HepG2 (cell line): ENCODE measurements at regions not wholly inside any gene's neighbourhood (a gene's known extent, or its start where the extent isn't known, plus 50 kb on each side); places are given as distances from the start of the nearest gene placed in this dataset.

Source experiments
- ATAC-seq: fragments of 200-7000 bp; cut with Tn5 transposase; 3 replicates; pipeline ENCODE4 v1.9.1; 2020; ENCODE audit warnings: mild to moderate bottlenecking, moderate library complexity
- BruUV-seq: library from RNA; stranded (reverse); fragments of 400-500 nt; replicated peaks from 2 replicates; lab custom pipeline; 2021; lab: Mats Ljungman, UMichigan
- CTCF ChIA-PET: fragments of 300-600 bp; formaldehyde crosslinking; extraction: SDS; loops from one replicate; lab custom pipeline; 2021; ENCODE audit warnings: low total read pairs, inconsistent platforms, low intra/inter-chr PET ratio; lab: Yijun Ruan, JAX
- POLR2A ChIA-PET: fragments of 350-600 bp; sonication (Branson Sonifier 250); formaldehyde crosslinking; loops from one replicate; lab custom pipeline; 2020; ENCODE audit warnings: antibody characterized with exemption, inconsistent platforms; lab: Yijun Ruan, JAX
- DNase-seq: peaks from one replicate; pipeline ENCODE4 v3.0.0-alpha.2; 2015; ENCODE audit warnings: low spot score
- FAIRE-seq: peaks from 3 replicates; lab custom pipeline; 2011; peaks lifted over from hg19 to GRCh38; lab: Jason Lieb, UNC
- H2AFZ ChIP-seq: one replicate; pipeline ENCODE4 v1.6.1; 2011; ENCODE audit warnings: low read length, inconsistent platforms
- H3K27ac ChIP-seq: fragments of 300-600 bp; 3 replicates; pipeline ENCODE4 v1.8.0; 2011; ENCODE audit warnings: mixed run types, mild to moderate bottlenecking, mixed read lengths, low read length, inconsistent platforms; ENCODE audit not compliant: insufficient read depth; ENCODE audit errors: extremely low read length
- H3K27me3 ChIP-seq, 2 experiments: fragments of 200-600 bp in 1 of 2; 2 replicates in 1 of 2; 3 replicates in 1 of 2; pipeline versions ENCODE4 v1.6.0 to v1.8.0; 2011; ENCODE audit warnings: low read length in 2 of 2, mild to moderate bottlenecking in 2 of 2, moderate library complexity in 2 of 2, inconsistent platforms in 1 of 2; ENCODE audit not compliant: insufficient read depth in 2 of 2, control insufficient read depth in 1 of 2
- H3K36me3 ChIP-seq, 2 experiments: fragments of 200-600 bp in 1 of 2; replicated peaks in 1 of 2; 2 replicates in 1 of 2; 3 replicates in 1 of 2; pipeline versions ENCODE4 v1.5.1 to v1.8.0; 2011; ENCODE audit warnings: low read length in 2 of 2, inconsistent platforms in 1 of 2; ENCODE audit not compliant: insufficient read depth in 2 of 2, control insufficient read depth in 1 of 2
- H3K4me1 ChIP-seq: 2 replicates; pipeline ENCODE4 v1.5.1; 2012; ENCODE audit warnings: low read length, inconsistent platforms; ENCODE audit not compliant: insufficient read depth
- H3K4me2 ChIP-seq: 2 replicates; pipeline ENCODE4 v1.6.0; 2011; ENCODE audit warnings: low read depth, low read length, inconsistent platforms
- H3K4me3 ChIP-seq, 3 experiments: fragments of 200-600 bp in 1 of 3; sonication (generic), shearing (Covaris generic) in 1 of 3; replicated peaks in 1 of 3; 2 replicates each; pipeline ENCODE4 v1.5.1; 2011 to 2016; ENCODE audit warnings: low read length in 3 of 3, inconsistent platforms in 2 of 3, low read depth in 2 of 3, mild to moderate bottlenecking in 2 of 3, control low read depth in 1 of 3, mixed read lengths in 1 of 3; ENCODE audit not compliant: insufficient read depth in 1 of 3
- H3K79me2 ChIP-seq: one replicate; pipeline ENCODE4 v1.6.1; 2011; ENCODE audit warnings: low read length, inconsistent platforms; ENCODE audit not compliant: insufficient read depth
- H3K9ac ChIP-seq: 2 replicates; pipeline ENCODE4 v1.6.0; 2011; ENCODE audit warnings: mild to moderate bottlenecking, low read depth, low read length, inconsistent platforms; ENCODE audit not compliant: insufficient read depth
- H3K9me3 ChIP-seq: 2 replicates; pipeline ENCODE4 v1.5.1; 2012; ENCODE audit warnings: mild to moderate bottlenecking, low read length
- H4K20me1 ChIP-seq: 2 replicates; pipeline ENCODE4 v1.6.0; 2011; ENCODE audit warnings: inconsistent platforms, mild to moderate bottlenecking, low read length, moderate library complexity; ENCODE audit not compliant: insufficient read depth
- CC2D1A ChIP-seq: sonication (generic); formaldehyde crosslinking; IDR thresholded peaks from 2 replicates; pipeline ENCODE4 v1.8.1; 2023; ENCODE audit warnings: mild to moderate bottlenecking, missing genetic modification reagents
- HDAC1 ChIP-seq: sonication (generic); formaldehyde crosslinking; IDR thresholded peaks from 2 replicates; pipeline ENCODE4 v1.5.1; 2020; ENCODE audit warnings: mild to moderate bottlenecking, missing genetic modification reagents
- HOXA9 ChIP-seq: sonication (generic); formaldehyde crosslinking; IDR thresholded peaks from 2 replicates; pipeline ENCODE4 v1.8.1; 2022; ENCODE audit warnings: missing genetic modification reagents, mild to moderate bottlenecking, moderate library complexity, borderline replicate concordance
- ZFP36 ChIP-seq: fragments of 150-350 bp; IDR thresholded peaks from 2 replicates; pipeline ENCODE4 v1.6.1; 2018; ENCODE audit warnings: borderline replicate concordance, low read length, low read depth; ENCODE audit not compliant: partially characterized antibody
- ZNF317 ChIP-seq: sonication (generic); formaldehyde crosslinking; IDR thresholded peaks from 2 replicates; pipeline ENCODE4 v1.5.0; 2020; ENCODE audit warnings: mild to moderate bottlenecking, missing genetic modification reagents
- WGBS: methylation state at CpG from one replicate; pipeline ENCODE4 v1.1.6; 2017; ENCODE audit warnings: low lambda C conversion rate; 5-methylcytosine and 5-hydroxymethylcytosine counted together
- in situ Hi-C: cut with HindIII; loops from 2 replicates; pipeline ENCODE4 v1.10.0; 2017; ENCODE audit warnings: low pct_unique_long_range_greater_than_20kb; ENCODE audit not compliant: extremely low pct_ligation_motif_present
- intact Hi-C: fragments of 100-400 bp; cut with micrococcal nuclease; formaldehyde crosslinking; loops from one replicate; pipeline ENCODE4 v1.10.0; 2022; ENCODE audit not compliant: unreplicated experiment
- TF ChIP-seq, protein P1 (sequence below): sonication (generic); formaldehyde crosslinking; IDR thresholded peaks from 2 replicates; pipeline ENCODE4 v1.8.1; 2023; ENCODE audit warnings: mild to moderate bottlenecking, inconsistent platforms, moderate library complexity, missing genetic modification reagents, borderline replicate concordance
- TF ChIP-seq, protein P2 (sequence below): IDR thresholded peaks from 2 replicates; pipeline ENCODE4 v1.6.1; 2016; ENCODE audit warnings: missing genetic modification reagents, missing compliant biosample characterization
- TF ChIP-seq, protein P3 (sequence below): IDR thresholded peaks from 2 replicates; pipeline ENCODE4 v1.6.1; 2012; ENCODE audit warnings: inconsistent platforms

DNA sequence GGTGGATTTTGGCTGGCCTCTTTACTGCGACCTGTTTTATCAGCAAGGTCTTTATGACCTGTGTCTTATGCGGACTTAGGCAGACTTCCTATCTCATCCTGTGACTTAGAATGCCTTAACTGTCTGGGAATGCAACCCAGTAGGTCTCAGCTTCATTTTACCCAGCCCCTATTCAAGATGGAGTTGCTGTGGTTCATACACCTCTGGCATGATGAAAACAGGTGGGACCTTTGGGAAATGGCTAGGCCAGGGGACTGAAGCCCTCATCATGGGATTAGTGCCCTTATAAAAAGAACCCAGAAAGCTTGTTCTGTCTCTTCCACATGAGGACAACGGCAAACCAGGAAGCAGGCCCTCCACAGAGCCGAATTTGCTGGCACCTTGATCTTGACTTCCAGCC, 172.1 kb upstream of the MYO3A start:
- Histone ChIP-seq H3K4me3 (no peak overlapping the region), H3K4me2 (no peak overlapping the region), H3K36me3 (no peaks in the 10 kb centered on the region), H3K4me1 (no peaks in the 10 kb centered on the region), H3K27me3 (no peaks in the 10 kb centered on the region), H3K9ac (no peak overlapping the region), H4K20me1 (no peaks in the 10 kb centered on the region), H3K9me3 (no peaks in the 10 kb centered on the region), H2AFZ (no peak overlapping the region), H3K27ac (no peak overlapping the region), H3K79me2 (no peaks in the 10 kb centered on the region)
- ATAC-seq (no peak), FAIRE-seq (no peak), DNase-seq (no peak)
- intact Hi-C loops = no loop called here
- TF ChIP-seq HOXA9 (CRISPR knock-in tag) (no peak), CC2D1A (CRISPR knock-in tag) (no peak), ZFP36 (no peak), HDAC1 (CRISPR knock-in tag) (no peak), ZNF317 (CRISPR knock-in tag) (no peak)
- TF ChIP-seq, protein P1, sequence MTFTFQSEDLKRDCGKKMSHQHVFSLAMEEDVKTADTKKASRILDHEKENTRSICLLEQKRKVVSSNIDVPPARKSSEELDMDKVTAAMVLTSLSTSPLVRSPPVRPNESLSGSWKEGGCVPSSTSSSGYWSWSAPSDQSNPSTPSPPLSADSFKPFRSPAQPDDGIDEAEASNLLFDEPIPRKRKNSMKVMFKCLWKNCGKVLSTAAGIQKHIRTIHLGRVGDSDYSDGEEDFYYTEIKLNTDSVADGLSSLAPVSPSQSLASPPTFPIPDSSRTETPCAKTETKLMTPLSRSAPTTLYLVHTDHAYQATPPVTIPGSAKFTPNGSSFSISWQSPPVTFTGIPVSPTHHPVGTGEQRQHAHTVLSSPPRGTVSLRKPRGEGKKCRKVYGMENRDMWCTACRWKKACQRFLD (CRISPR knock-in tag) = no peak
- TF ChIP-seq, protein P2, sequence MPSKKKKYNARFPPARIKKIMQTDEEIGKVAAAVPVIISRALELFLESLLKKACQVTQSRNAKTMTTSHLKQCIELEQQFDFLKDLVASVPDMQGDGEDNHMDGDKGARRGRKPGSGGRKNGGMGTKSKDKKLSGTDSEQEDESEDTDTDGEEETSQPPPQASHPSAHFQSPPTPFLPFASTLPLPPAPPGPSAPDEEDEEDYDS (CRISPR knock-in tag) = no peak
- TF ChIP-seq, protein P3, sequence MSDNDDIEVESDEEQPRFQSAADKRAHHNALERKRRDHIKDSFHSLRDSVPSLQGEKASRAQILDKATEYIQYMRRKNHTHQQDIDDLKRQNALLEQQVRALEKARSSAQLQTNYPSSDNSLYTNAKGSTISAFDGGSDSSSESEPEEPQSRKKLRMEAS = no peak
- no TSS peak for BruUV-seq
- WGBS = 7% methylated on average over 4 of the region's 4 CpGs
- POLR2A ChIA-PET = no interaction called here
- CTCF ChIA-PET = no interaction called here
- in situ Hi-C loops = no loop called here
